Neural cell (in vitro differentiated cells): ENCODE measurements at regions not wholly inside any gene's neighbourhood (a gene's known extent, or its start where the extent isn't known, plus 50 kb on each side); places are given as distances from the start of the nearest gene placed in this dataset.

Experiments
- H2AFZ ChIP-seq: fragments of 200-600, 300-800 bp; sonication (generic), shearing (Covaris generic); 2 replicates; pipeline ENCODE4 v1.6.0; 2014; ENCODE audit warnings: low read depth, mild to moderate bottlenecking, antibody characterized with exemption, low read length, moderate library complexity
- H3F3A ChIP-seq: fragments of 200-600 bp; shearing (Covaris generic); 2 replicates; pipeline ENCODE4 v1.6.1; 2016; ENCODE audit warnings: mild to moderate bottlenecking, moderate library complexity, mixed read lengths, antibody characterized with exemption, low read length; ENCODE audit not compliant: insufficient read depth, poor library complexity, severe bottlenecking
- H3K27ac ChIP-seq: fragments of 200-600, 300-800 bp; sonication (generic), shearing (Covaris generic); 2 replicates; pipeline ENCODE4 v1.5.1; 2014; ENCODE audit warnings: mild to moderate bottlenecking, low read length, moderate library complexity
- H3K27me3 ChIP-seq: fragments of 300-800, 200-600 bp; sonication (generic), shearing (Covaris generic); 2 replicates; pipeline ENCODE4 v1.6.0; 2014; ENCODE audit warnings: mild to moderate bottlenecking, low read depth, low read length, moderate library complexity; ENCODE audit not compliant: insufficient read depth
- H3K36me3 ChIP-seq: fragments of 300-800, 200-600 bp; sonication (generic), shearing (Covaris generic); 2 replicates; pipeline ENCODE4 v1.5.1; 2014; ENCODE audit warnings: mild to moderate bottlenecking, antibody characterized with exemption, low read length, moderate library complexity; ENCODE audit not compliant: insufficient read depth
- H3K4me2 ChIP-seq: fragments of 300-800, 200-600 bp; sonication (generic), shearing (Covaris generic); 2 replicates; pipeline ENCODE4 v1.6.0; 2014; ENCODE audit warnings: mild to moderate bottlenecking, low read length
- H3K4me3 ChIP-seq: fragments of 300-800, 200-600 bp; sonication (generic), shearing (Covaris generic); 2 replicates; pipeline ENCODE4 v1.5.1; 2014; ENCODE audit warnings: mild to moderate bottlenecking, low read length, moderate library complexity
- H3K79me2 ChIP-seq: fragments of 200-600 bp; shearing (Covaris generic); replicated peaks from 2 replicates; pipeline ENCODE4 v1.6.0; 2014; ENCODE audit warnings: mild to moderate bottlenecking, low read length, moderate library complexity; ENCODE audit not compliant: insufficient read depth
- H3K9ac ChIP-seq: fragments of 300-800, 200-600 bp; sonication (generic), shearing (Covaris generic); 2 replicates; pipeline ENCODE4 v1.6.1; 2016; ENCODE audit warnings: mild to moderate bottlenecking, low read length, mixed read lengths
- H3K9me2 ChIP-seq: fragments of 200-600 bp; shearing (Covaris generic); 2 replicates; pipeline ENCODE4 v1.6.1; 2016; ENCODE audit warnings: mild to moderate bottlenecking, low read length, mixed read lengths; ENCODE audit not compliant: insufficient read depth
- H3K9me3 ChIP-seq: fragments of 200-600, 300-800 bp; sonication (generic), shearing (Covaris generic); 2 replicates; pipeline ENCODE4 v1.6.1; 2016; ENCODE audit warnings: mild to moderate bottlenecking, mixed run types, low read length, moderate library complexity, mixed read lengths
- H4K20me1 ChIP-seq: fragments of 200-600 bp; shearing (Covaris generic); 2 replicates; pipeline ENCODE4 v1.6.1; 2016; ENCODE audit warnings: mild to moderate bottlenecking, mixed run types; ENCODE audit not compliant: insufficient read depth
- EP300 ChIP-seq: fragments of 450-650 bp; conservative IDR thresholded peaks from 2 replicates; pipeline ENCODE4 v1.6.1; 2014; ENCODE audit warnings: antibody characterized with exemption, mild to moderate bottlenecking, moderate library complexity; ENCODE audit not compliant: poor library complexity, severe bottlenecking
- EZH2 ChIP-seq: fragments of 200-600, 300-800 bp; shearing (Covaris generic), sonication (generic); IDR thresholded peaks from 2 replicates; pipeline ENCODE4 v1.6.1; 2014; ENCODE audit warnings: antibody characterized with exemption, low read length, borderline replicate concordance, mild to moderate bottlenecking; ENCODE audit not compliant: insufficient read depth, poor library complexity, severe bottlenecking
- MXI1 ChIP-seq: fragments of 450-650 bp; conservative IDR thresholded peaks from 2 replicates; pipeline ENCODE4 v1.6.1; 2014; ENCODE audit warnings: antibody characterized with exemption, mild to moderate bottlenecking; ENCODE audit not compliant: poor library complexity, severe bottlenecking
- POLR2AphosphoS5 ChIP-seq: IDR thresholded peaks from 2 replicates; pipeline ENCODE4 v1.6.1; 2012
- RAD21 ChIP-seq: fragments of 450-650 bp; conservative IDR thresholded peaks from 2 replicates; pipeline ENCODE4 v1.6.1; 2014; ENCODE audit warnings: antibody characterized with exemption, mild to moderate bottlenecking, moderate library complexity
- REST ChIP-seq: IDR thresholded peaks from 2 replicates; pipeline ENCODE4 v1.6.1; 2012; ENCODE audit warnings: borderline replicate concordance
- SMC3 ChIP-seq: fragments of 450-650 bp; conservative IDR thresholded peaks from 2 replicates; pipeline ENCODE4 v1.6.1; 2014; ENCODE audit warnings: antibody characterized with exemption, mild to moderate bottlenecking, moderate library complexity; ENCODE audit not compliant: poor library complexity
- TAF1 ChIP-seq: IDR thresholded peaks from 2 replicates; pipeline ENCODE4 v1.6.1; 2012; ENCODE audit warnings: low read depth

- Histone ChIP-seq H3F3A (no peaks in the 10 kb centered on the region), H3K79me2 (no peaks in the 10 kb centered on the region), H3K9ac (no peak overlapping the region), H3K9me2 (no peaks in the 10 kb centered on the region), H3K27me3 (no peaks in the 10 kb centered on the region), H3K4me3 (no peak overlapping the region), H4K20me1 (no peaks in the 10 kb centered on the region), H3K27ac (no peak overlapping the region), H2AFZ (no peak overlapping the region), H3K36me3 (no peaks in the 10 kb centered on the region), H3K4me2 (no peak overlapping the region), H3K9me3 (no peaks in the 10 kb centered on the region)
- TF ChIP-seq REST = no peak
- TF ChIP-seq MXI1 = no peak
- TF ChIP-seq EZH2 = no peak
- TF ChIP-seq SMC3 = no peak
- TF ChIP-seq TAF1 = no peak
- TF ChIP-seq RAD21 = no peak
- TF ChIP-seq POLR2AphosphoS5 = no peak
Observed at GRCh38 chr2:238649936-238650518, 197.9 kb upstream of the TWIST2 start.

- H3K27me3 ChIP-seq = no peaks in the 10 kb centered on the region
- no peak overlapping the region for H3K4me2 ChIP-seq
- no peak overlapping the region for H3K27ac ChIP-seq
- no peak overlapping the region for H2AFZ ChIP-seq
- no peaks in the 10 kb centered on the region for H3K79me2 ChIP-seq
- H3K9me2 ChIP-seq = no peaks in the 10 kb centered on the region
- no peaks in the 10 kb centered on the region for H4K20me1 ChIP-seq
- H3K36me3 ChIP-seq = no peaks in the 10 kb centered on the region
- TF ChIP-seq REST (no peak), EP300 (no peak), RAD21 (no peak), POLR2AphosphoS5 (no peak), SMC3 (no peak)
- no peaks in the 10 kb centered on the region for H3F3A ChIP-seq
- no peak overlapping the region for H3K9ac ChIP-seq
- no peaks in the 10 kb centered on the region for H3K9me3 ChIP-seq
- H3K4me3 ChIP-seq = no peak overlapping the region
Observed at GRCh38 chr2:238650536-238650935, 197.3 kb upstream of the TWIST2 start.
